Astrocyte (in vitro differentiated cells and primary cell): ENCODE measurements at regions not wholly inside any gene's neighbourhood (a gene's known extent, or its start where the extent isn't known, plus 50 kb on each side); places are given as distances from the start of the nearest gene placed in this dataset.

ENCODE experiments used
- DNase-seq: peaks from one replicate; pipeline ENCODE4 v3.0.0-alpha.2; 2010; ENCODE audit warnings: low read depth
- FAIRE-seq: peaks from 2 replicates; lab custom pipeline; 2011; peaks lifted over from hg19 to GRCh38; lab: Jason Lieb, UNC
- H2AFZ ChIP-seq: 2 replicates; pipeline ENCODE4 v1.6.0; 2012; ENCODE audit warnings: low read depth, low read length, inconsistent platforms
- H3K27ac ChIP-seq: 2 replicates; pipeline ENCODE4 v1.5.1; 2011; ENCODE audit warnings: low read depth, low read length, inconsistent platforms
- H3K27me3 ChIP-seq: 2 replicates; pipeline ENCODE4 v1.6.0; 2011; ENCODE audit warnings: low read length, inconsistent platforms; ENCODE audit not compliant: insufficient read depth
- H3K36me3 ChIP-seq: 2 replicates; pipeline ENCODE4 v1.5.1; 2011; ENCODE audit warnings: low read length, inconsistent platforms; ENCODE audit not compliant: insufficient read depth
- H3K4me1 ChIP-seq: 2 replicates; pipeline ENCODE4 v1.5.1; 2011; ENCODE audit warnings: low read length, inconsistent platforms; ENCODE audit not compliant: insufficient read depth
- H3K4me2 ChIP-seq: 2 replicates; pipeline ENCODE4 v1.6.0; 2012; ENCODE audit warnings: low read length, inconsistent platforms
- H3K4me3 ChIP-seq: 2 replicates; pipeline ENCODE4 v1.5.1; 2011; ENCODE audit warnings: low read depth, mild to moderate bottlenecking, low read length, inconsistent platforms; ENCODE audit not compliant: insufficient read depth
- H3K79me2 ChIP-seq: 2 replicates; pipeline ENCODE4 v1.6.0; 2012; ENCODE audit warnings: mild to moderate bottlenecking, low read length, inconsistent platforms; ENCODE audit not compliant: insufficient read depth
- H3K9ac ChIP-seq: 2 replicates; pipeline ENCODE4 v1.6.0; 2012; ENCODE audit warnings: mild to moderate bottlenecking, low read length, inconsistent platforms
- H3K9me3 ChIP-seq: 2 replicates; pipeline ENCODE4 v1.5.1; 2012; ENCODE audit warnings: low read depth, mild to moderate bottlenecking, low read length, inconsistent platforms; ENCODE audit not compliant: insufficient read depth
- H4K20me1 ChIP-seq: 2 replicates; pipeline ENCODE4 v1.6.0; 2012; ENCODE audit warnings: low read length, inconsistent platforms; ENCODE audit not compliant: insufficient read depth
- H3K27ac Mint-ChIP-seq: one replicate; pipeline ENCODE4 v1.8.0; 2021; ENCODE audit warnings: mild to moderate bottlenecking, mixed read lengths; ENCODE audit not compliant: unreplicated experiment
- H3K27me3 Mint-ChIP-seq: one replicate; pipeline ENCODE4 v1.8.0; 2021; ENCODE audit warnings: low read depth, mixed read lengths; ENCODE audit not compliant: unreplicated experiment
- H3K36me3 Mint-ChIP-seq: one replicate; pipeline ENCODE4 v1.8.0; 2021; ENCODE audit warnings: low read depth, mixed read lengths; ENCODE audit not compliant: unreplicated experiment
- H3K4me1 Mint-ChIP-seq: one replicate; pipeline ENCODE4 v1.8.0; 2021; ENCODE audit warnings: low read depth, mixed read lengths; ENCODE audit not compliant: unreplicated experiment
- H3K4me3 Mint-ChIP-seq: one replicate; pipeline ENCODE4 v1.8.0; 2021; ENCODE audit warnings: mild to moderate bottlenecking, moderate library complexity, mixed read lengths; ENCODE audit not compliant: unreplicated experiment
- H3K9me3 Mint-ChIP-seq: one replicate; pipeline ENCODE4 v1.8.0; 2021; ENCODE audit warnings: mild to moderate bottlenecking, mixed read lengths; ENCODE audit not compliant: unreplicated experiment
- CTCF ChIP-seq: IDR thresholded peaks from 2 replicates; pipeline ENCODE4 v1.5.1; 2011; ENCODE audit warnings: low read depth, mild to moderate bottlenecking, inconsistent platforms, low read length, moderate library complexity; ENCODE audit not compliant: insufficient read depth
- EZH2 ChIP-seq: IDR thresholded peaks from 2 replicates; pipeline ENCODE4 v1.6.1; 2012; ENCODE audit warnings: mild to moderate bottlenecking, low read length, inconsistent platforms; ENCODE audit not compliant: insufficient read depth

GRCh38 chr1:56413671-56414199, 165.6 kb downstream of the PLPP3 start:
- Histone ChIP-seq H4K20me1 (no peaks in the 10 kb centered on the region), H3K4me2 (peak overlapping the region; percentile 19), H3K27ac (no peak overlapping the region), H3K9ac (no peak overlapping the region), H3K4me3 (no peak overlapping the region), H3K4me1 (peaks cover 5% of the 10 kb centered on the region), H3K27me3 (no peaks in the 10 kb centered on the region), H3K9me3 (no peaks in the 10 kb centered on the region), H3K36me3 (no peaks in the 10 kb centered on the region), H3K79me2 (no peaks in the 10 kb centered on the region), H2AFZ (no peak overlapping the region)
- Mint-ChIP-seq H3K4me1 (peaks cover 6% of the 10 kb centered on the region), H3K27ac (no peak overlapping the region), H3K4me3 (no peak overlapping the region), H3K9me3 (peaks cover 5% of the 10 kb centered on the region), H3K27me3 (peaks cover 14% of the 10 kb centered on the region), H3K36me3 (no peaks in the 10 kb centered on the region)
- TF ChIP-seq CTCF (no peak), EZH2 (no peak)
- DNase-seq, result peak; percentile 36
- no peak for FAIRE-seq

- Histone ChIP-seq H3K9ac (no peak overlapping the region), H3K27me3 (no peaks in the 10 kb centered on the region), H2AFZ (no peak overlapping the region), H3K4me3 (no peak overlapping the region), H3K27ac (no peak overlapping the region), H3K4me1 (peaks cover 5% of the 10 kb centered on the region), H3K79me2 (no peaks in the 10 kb centered on the region), H3K9me3 (no peaks in the 10 kb centered on the region), H3K36me3 (no peaks in the 10 kb centered on the region), H3K4me2 (no peak overlapping the region), H4K20me1 (no peaks in the 10 kb centered on the region)
- DNase-seq, result peak; percentile 68
- peaks cover 3% of the 10 kb centered on the region for H3K36me3 Mint-ChIP-seq
- H3K4me3 Mint-ChIP-seq, result no peak overlapping the region
- FAIRE-seq, result no peak
- H3K4me1 Mint-ChIP-seq, result peaks cover 3% of the 10 kb centered on the region
- peaks cover 5% of the 10 kb centered on the region for H3K9me3 Mint-ChIP-seq
- H3K27me3 Mint-ChIP-seq, result peaks cover 14% of the 10 kb centered on the region
- H3K27ac Mint-ChIP-seq, result no peak overlapping the region
- TF ChIP-seq CTCF (no peak), EZH2 (no peak)
Measured at GRCh38 chr1:56411484-56412180, 167.7 kb downstream of the PLPP3 start.

GRCh38 chr1:56411021-56411420, 168.3 kb downstream of the PLPP3 start:
- H3K4me1 ChIP-seq, result peaks cover 5% of the 10 kb centered on the region
- no peak overlapping the region for H3K9ac ChIP-seq
- no peak overlapping the region for H2AFZ ChIP-seq
- no peak overlapping the region for H3K27ac Mint-ChIP-seq
- TF ChIP-seq EZH2 (no peak), CTCF (no peak)
- peaks cover 3% of the 10 kb centered on the region for H3K36me3 Mint-ChIP-seq
- no peak overlapping the region for H3K4me3 ChIP-seq
- no peaks in the 10 kb centered on the region for H3K36me3 ChIP-seq
- peaks cover 5% of the 10 kb centered on the region for H3K9me3 Mint-ChIP-seq
- H3K27me3 Mint-ChIP-seq, result peaks cover 14% of the 10 kb centered on the region
- no peaks in the 10 kb centered on the region for H3K79me2 ChIP-seq
- no peak overlapping the region for H3K27ac ChIP-seq
- H3K4me2 ChIP-seq, result no peak overlapping the region
- no peaks in the 10 kb centered on the region for H4K20me1 ChIP-seq
- DNase-seq (no peak), FAIRE-seq (no peak)
- no peaks in the 10 kb centered on the region for H3K9me3 ChIP-seq
- no peak overlapping the region for H3K4me3 Mint-ChIP-seq
- H3K27me3 ChIP-seq, result no peaks in the 10 kb centered on the region
- peaks cover 3% of the 10 kb centered on the region for H3K4me1 Mint-ChIP-seq
